Nephron (organoid): ENCODE measurements at regions not wholly inside any gene's neighbourhood (a gene's known extent, or its start where the extent isn't known, plus 50 kb on each side); places are given as distances from the start of the nearest gene placed in this dataset.
A peak's percentile ranks its signal among the peaks of the same experiment; 100 is the strongest.

Experiments
- H3K27ac Mint-ChIP-seq, 3 experiments: 2 replicates each; pipeline ENCODE4 v1.8.0; 2020; ENCODE audit warnings: mixed read lengths in 3 of 3, mild to moderate bottlenecking in 2 of 3, moderate library complexity in 1 of 3
- H3K27me3 Mint-ChIP-seq: 2 replicates; pipeline ENCODE4 v1.8.0; 2021; ENCODE audit warnings: low read depth, mild to moderate bottlenecking, moderate library complexity, mixed read lengths
- H3K36me3 Mint-ChIP-seq: 2 replicates; pipeline ENCODE4 v1.8.0; 2020; ENCODE audit warnings: low read depth, mixed read lengths
- H3K4me1 Mint-ChIP-seq: 2 replicates; pipeline ENCODE4 v1.8.0; 2020; ENCODE audit warnings: mixed read lengths
- H3K4me3 Mint-ChIP-seq, 3 experiments: 2 replicates each; pipeline ENCODE4 v1.8.0; 2020; ENCODE audit warnings: mild to moderate bottlenecking in 3 of 3, mixed read lengths in 3 of 3, moderate library complexity in 2 of 3
- H3K9me3 Mint-ChIP-seq: 2 replicates; pipeline ENCODE4 v1.8.0; 2020; ENCODE audit warnings: mixed read lengths
- CTCF ChIP-seq, 3 experiments: fragments of 200-600 bp; sonication (generic); IDR thresholded peaks; one replicate each; pipeline ENCODE4 v1.5.0; 2021; ENCODE audit warnings: antibody characterized with exemption in 3 of 3; ENCODE audit not compliant: unreplicated experiment in 3 of 3

DNA sequence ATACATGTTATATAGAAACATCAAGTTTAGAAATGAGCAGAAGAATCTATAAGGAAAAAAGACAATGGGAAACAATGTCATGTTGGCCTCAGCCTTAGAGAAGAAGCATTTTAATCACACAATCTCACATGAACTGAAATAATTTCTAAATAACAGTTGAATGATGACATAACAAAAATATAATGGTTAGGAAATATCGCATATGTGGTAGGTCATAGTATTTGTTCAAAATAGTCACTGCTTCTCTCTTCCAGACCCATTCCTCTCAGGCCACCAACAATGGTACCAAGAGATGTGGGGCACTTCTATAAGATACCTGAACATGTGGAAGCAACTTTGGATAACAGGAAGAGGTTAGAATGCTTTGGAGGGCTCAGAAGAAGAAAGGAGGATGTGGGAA, 195.7 kb upstream of the PDZRN3 start:
- Mint-ChIP-seq H3K27me3 (no peaks in the 10 kb centered on the region), H3K27ac (no peak overlapping the region), H3K9me3 (peaks cover 35% of the 10 kb centered on the region), H3K4me1 (peaks cover 7% of the 10 kb centered on the region), H3K4me3 (no peak overlapping the region), H3K36me3 (peaks cover 20% of the 10 kb centered on the region)
- no peak for TF ChIP-seq CTCF (IDR thresholded peaks at IDR 0.05; ENCODE audit: unreplicated experiment in 3 of 3)

- Mint-ChIP-seq H3K4me3 (no peak overlapping the region), H3K27ac (no peak overlapping the region), H3K27me3 (no peaks in the 10 kb centered on the region), H3K36me3 (peaks cover 7% of the 10 kb centered on the region), H3K9me3 (peaks cover 14% of the 10 kb centered on the region), H3K4me1 (peaks cover 22% of the 10 kb centered on the region)
- no peak for TF ChIP-seq CTCF (IDR thresholded peaks at IDR 0.05; ENCODE audit: unreplicated experiment in 3 of 3)
Measured at GRCh38 chr3:73815966-73816365, 191.2 kb upstream of the PDZRN3 start.

DNA sequence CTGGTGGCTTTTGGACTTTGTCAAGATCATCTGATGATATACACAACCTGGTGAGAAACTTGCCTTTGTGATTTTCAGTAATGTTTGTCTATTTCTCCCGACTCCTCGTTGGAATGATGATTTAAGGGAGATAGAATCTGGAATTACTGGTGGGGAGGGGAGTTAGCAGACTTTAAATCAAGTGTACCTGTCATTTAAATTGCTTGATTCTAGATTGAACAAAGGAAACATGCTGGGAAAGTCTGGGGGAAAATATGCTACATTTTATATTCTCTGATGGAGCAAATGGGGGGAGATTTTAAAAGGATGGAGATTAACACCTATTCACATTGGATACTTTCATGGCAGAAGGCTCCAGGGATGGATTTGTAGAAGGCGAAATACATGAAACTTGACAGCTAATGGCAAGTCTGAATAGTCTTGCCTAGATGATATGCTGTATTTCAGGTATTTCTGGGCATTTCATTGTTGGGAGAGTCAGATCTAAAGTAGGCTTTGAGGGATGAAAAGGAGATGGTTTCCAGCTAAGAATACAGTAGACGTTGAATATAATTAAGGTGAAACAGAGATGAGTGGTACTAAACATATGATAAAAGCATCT, 189.1 kb upstream of the PDZRN3 start:
- Mint-ChIP-seq H3K27me3 (peaks cover 3% of the 10 kb centered on the region), H3K4me1 (peaks cover 19% of the 10 kb centered on the region), H3K9me3 (peaks cover 7% of the 10 kb centered on the region), H3K27ac (peak overlapping the region; percentile 19 to 78 (median 71)), H3K36me3 (no peaks in the 10 kb centered on the region), H3K4me3 (peak overlapping the region in 1 of 3 experiments; percentile 15)
- TF ChIP-seq CTCF (IDR thresholded peaks at IDR 0.05; ENCODE audit: unreplicated experiment in 3 of 3): no peak

DNA sequence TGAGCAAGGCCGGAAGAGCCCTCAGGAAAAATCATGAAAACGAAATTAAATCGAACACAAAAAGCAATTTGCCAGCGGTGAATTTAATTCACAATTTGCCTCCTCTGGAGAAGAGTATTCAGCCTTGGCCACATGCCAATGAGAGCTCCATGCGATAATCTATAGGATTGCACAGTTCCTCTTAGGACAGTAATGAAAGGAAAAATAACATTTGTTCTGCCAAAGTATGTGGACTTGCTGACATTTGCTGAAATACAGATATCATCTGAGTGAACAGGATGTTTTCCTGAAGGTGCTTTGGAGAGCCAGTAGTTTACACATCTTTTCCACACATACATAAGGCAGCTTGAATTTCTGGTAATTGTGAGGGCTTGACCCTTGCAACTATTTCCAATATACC, 188.6 kb upstream of the PDZRN3 start:
- H3K4me1 Mint-ChIP-seq: peaks cover 15% of the 10 kb centered on the region
- H3K4me3 Mint-ChIP-seq: peak overlapping the region in 1 of 3 experiments; percentile 7
- H3K9me3 Mint-ChIP-seq: peaks cover 7% of the 10 kb centered on the region
- peak overlapping the region; percentile 19 to 78 (median 71) for H3K27ac Mint-ChIP-seq
- no peaks in the 10 kb centered on the region for H3K36me3 Mint-ChIP-seq
- peaks cover 3% of the 10 kb centered on the region for H3K27me3 Mint-ChIP-seq
- TF ChIP-seq CTCF (IDR thresholded peaks at IDR 0.05; ENCODE audit: unreplicated experiment in 3 of 3): no peak

DNA sequence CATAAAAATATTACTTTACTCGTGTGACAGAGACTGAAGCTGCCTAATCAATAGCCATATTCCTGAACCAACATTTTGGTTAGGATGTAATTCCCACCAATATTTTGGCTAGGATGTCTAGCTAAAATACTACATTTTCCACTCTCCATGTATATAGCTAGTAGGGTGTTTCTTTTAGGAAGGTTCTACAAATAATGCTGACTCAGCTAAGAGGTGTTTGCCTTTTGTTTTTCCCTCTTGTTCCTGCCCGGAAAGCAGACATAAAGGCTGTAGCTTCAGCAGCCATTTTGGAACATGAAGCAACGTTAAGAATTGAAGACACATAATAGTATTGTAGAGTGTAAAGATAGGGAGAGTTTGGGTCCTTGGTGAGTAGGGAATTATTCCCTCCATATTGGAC, 187.3 kb upstream of the PDZRN3 start:
- Mint-ChIP-seq H3K9me3 (peaks cover 7% of the 10 kb centered on the region), H3K27me3 (peaks cover 6% of the 10 kb centered on the region), H3K36me3 (no peaks in the 10 kb centered on the region), H3K4me3 (no peak overlapping the region), H3K4me1 (peaks cover 16% of the 10 kb centered on the region), H3K27ac (no peak overlapping the region)
- no peak for TF ChIP-seq CTCF (IDR thresholded peaks at IDR 0.05; ENCODE audit: unreplicated experiment in 3 of 3)

DNA sequence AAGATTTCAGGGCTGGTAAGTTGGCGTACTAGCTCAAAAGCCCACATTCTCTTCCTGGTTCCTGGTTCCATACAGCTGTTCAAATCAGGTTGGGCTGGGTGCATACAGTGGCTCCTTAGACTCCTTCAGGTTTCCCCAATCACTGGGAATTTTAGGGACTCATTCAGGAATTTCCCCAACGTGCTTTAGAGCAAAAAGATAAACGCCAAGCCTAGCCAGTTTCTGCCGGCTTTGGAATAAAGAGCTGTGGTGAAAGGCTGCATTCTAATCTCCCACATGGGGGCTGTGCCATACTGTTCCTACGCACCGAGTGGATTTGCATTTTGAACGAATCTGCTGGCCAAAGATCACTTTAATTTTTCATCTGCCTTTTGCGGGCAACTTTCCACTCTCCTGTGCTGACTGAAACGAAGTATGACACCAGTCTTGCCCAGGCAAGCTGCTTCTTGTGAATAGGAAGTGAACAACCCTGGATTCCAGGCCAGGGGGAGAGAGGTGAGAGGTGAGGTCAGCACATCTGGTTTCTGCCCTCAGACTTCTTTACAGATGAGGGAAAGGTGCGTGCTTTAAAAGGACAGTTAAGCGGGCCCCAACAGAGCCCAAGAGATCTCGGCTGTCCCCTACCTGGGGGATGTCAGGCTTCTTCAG, 184.2 kb upstream of the PDZRN3 start:
- peaks cover 14% of the 10 kb centered on the region for H3K27me3 Mint-ChIP-seq
- H3K4me3 Mint-ChIP-seq: no peak overlapping the region
- peaks cover 1% of the 10 kb centered on the region for H3K9me3 Mint-ChIP-seq
- no peak for TF ChIP-seq CTCF (IDR thresholded peaks at IDR 0.05; ENCODE audit: unreplicated experiment in 3 of 3)
- no peak overlapping the region for H3K27ac Mint-ChIP-seq
- peaks cover 21% of the 10 kb centered on the region for H3K4me1 Mint-ChIP-seq
- H3K36me3 Mint-ChIP-seq: peaks cover 4% of the 10 kb centered on the region
